ENCODE measurements at regions not wholly inside any gene's neighbourhood (a gene's known extent, or its start where the extent isn't known, plus 50 kb on each side); places are given as distances from the start of the nearest gene placed in this dataset.

DNA sequence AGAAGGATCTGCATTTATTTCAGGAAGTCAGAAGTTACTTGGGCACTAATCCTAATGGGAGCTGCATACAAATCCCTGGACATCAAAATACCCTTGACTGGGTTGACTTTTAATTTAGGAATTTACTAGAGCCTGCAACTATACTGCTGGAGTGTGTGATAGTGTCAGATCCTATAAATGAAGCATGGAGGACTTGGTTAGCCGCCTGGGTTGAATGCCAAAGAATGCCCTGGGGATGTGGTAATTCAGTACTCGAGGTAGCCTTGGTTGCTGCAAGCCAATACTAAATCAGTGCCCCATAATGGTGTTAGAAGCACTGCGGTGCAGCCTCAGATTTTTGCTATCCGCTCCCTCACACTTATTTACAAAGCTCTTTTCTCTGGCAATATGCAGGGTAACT, 184.9 kb downstream of the CAPZA3 start:
- no peak for TF ChIP-seq CTCF (IDR thresholded peaks at IDR 0.05)
- TF ChIP-seq EZH2 (IDR thresholded peaks at IDR 0.05; ENCODE audit: borderline replicate concordance, insufficient read depth, low read depth, low read length, poor library complexity, severe bottlenecking), result no peak

Data from B cell (primary cell).